ENCODE measurements at regions not wholly inside any gene's neighbourhood (a gene's known extent, or its start where the extent isn't known, plus 50 kb on each side); places are given as distances from the start of the nearest gene placed in this dataset.

GRCh38 chr13:85655040-85655439 is 144.2 kb downstream of the SLITRK6 start:
- TF ChIP-seq CTCF (IDR thresholded peaks at IDR 0.05 in 8 of 11, conservative IDR thresholded peaks at IDR 0.05 in 3 of 11): no peak
- TF ChIP-seq POLR2A (IDR thresholded peaks at IDR 0.05): no peak
- TF ChIP-seq POLR2AphosphoS5 (IDR thresholded peaks at IDR 0.05): no peak
